ENCODE measurements at regions not wholly inside any gene's neighbourhood (a gene's known extent, or its start where the extent isn't known, plus 50 kb on each side); places are given as distances from the start of the nearest gene placed in this dataset.

- TF ChIP-seq POLR2A (IDR thresholded peaks at IDR 0.05; ENCODE audit: borderline replicate concordance, extremely low read depth, insufficient read depth, insufficient read length) (no peak), POLR2AphosphoS5 (IDR thresholded peaks at IDR 0.05; ENCODE audit: low read depth, low read length) (no peak), CTCF (IDR thresholded peaks at IDR 0.05 in 2 of 3, conservative IDR thresholded peaks at IDR 0.05 in 1 of 3; ENCODE audit: borderline replicate concordance in 1 of 3, insufficient read depth in 1 of 3, low read depth in 2 of 3, low read length in 2 of 3) (no peak), ZFX (IDR thresholded peaks at IDR 0.05) (no peak)
These were observed 516.9 kb upstream of the LARGE1 start for GRCh38 chr22:34437140-34437539.
